ENCODE measurements at regions not wholly inside any gene's neighbourhood (a gene's known extent, or its start where the extent isn't known, plus 50 kb on each side); places are given as distances from the start of the nearest gene placed in this dataset.

GRCh38 chr12:85529896-85530295, 249.9 kb downstream of the ALX1 start:
- TF ChIP-seq EP300 (IDR thresholded peaks at IDR 0.05) (no peak), POLR2A (IDR thresholded peaks at IDR 0.05) (no peak)

All from suprapubic skin (tissue), 2 donors.